Esophagus squamous epithelium (tissue), 5 donors: ENCODE measurements at regions not wholly inside any gene's neighbourhood (a gene's known extent, or its start where the extent isn't known, plus 50 kb on each side); places are given as distances from the start of the nearest gene placed in this dataset.

Source experiments
- DNase-seq: peaks from one replicate; lab custom pipeline; 2025; lab: John Stamatoyannopoulos, UW
- H3K27ac ChIP-seq, 4 donors: fragments of 200-600 bp; sonication (generic); one replicate each; pipeline ENCODE4 v1.5.1; 2016 to 2019; ENCODE audit warnings: mild to moderate bottlenecking in 1 of 4
- H3K27me3 ChIP-seq, 4 donors: fragments of 200-600 bp; sonication (generic); 1 replicate in 3 of 4; 2 replicates in 1 of 4; pipeline versions ENCODE4 v1.5.1 to v1.6.0; 2017 to 2021; ENCODE audit warnings: antibody characterized with exemption in 1 of 4
- H3K36me3 ChIP-seq, 3 donors: fragments of 200-600 bp; sonication (generic); one replicate each; pipeline ENCODE4 v1.5.1; 2016 to 2019
- H3K4me1 ChIP-seq, 3 donors: fragments of 200-600 bp; sonication (generic); one replicate each; pipeline ENCODE4 v1.5.1; 2017 to 2019
- H3K4me3 ChIP-seq, 4 donors: fragments of 200-600 bp; sonication (generic); 1 replicate in 3 of 4; 2 replicates in 1 of 4; pipeline ENCODE4 v1.5.1; 2016 to 2019; ENCODE audit warnings: mild to moderate bottlenecking in 2 of 4, moderate library complexity in 1 of 4
- H3K9me3 ChIP-seq, 3 donors: fragments of 200-600 bp; sonication (generic); one replicate each; pipeline ENCODE4 v1.5.1; 2016 to 2019
- POLR2A ChIP-seq, 4 donors: fragments of 450-650 bp; IDR thresholded peaks; one replicate each; pipeline ENCODE4 v1.6.1; 2017; ENCODE audit warnings: antibody characterized with exemption in 4 of 4, mild to moderate bottlenecking in 4 of 4, moderate library complexity in 3 of 4
- WGBS, 2 donors: methylation state at CpG; one replicate each; pipeline ENCODE4 v1.1.5; 2018; 5-methylcytosine and 5-hydroxymethylcytosine counted together
- intact Hi-C: fragments of 100-400 bp; cut with DNase I; formaldehyde crosslinking; loops from one replicate; pipeline ENCODE4 v1.15.0; 2022
- TF ChIP-seq, protein P1 (sequence below), 6 experiments: fragments of 450-650 bp in 4 of 6; fragments of 200-600 bp in 2 of 6; sonication (generic) in 2 of 6; IDR thresholded peaks; one replicate each; pipeline ENCODE4 v1.5.1; 2016 to 2019; ENCODE audit warnings: antibody characterized with exemption in 6 of 6, mild to moderate bottlenecking in 4 of 6, moderate library complexity in 4 of 6
- donor health status: DM: yes; HTN: yes; CAD: no.

DNA sequence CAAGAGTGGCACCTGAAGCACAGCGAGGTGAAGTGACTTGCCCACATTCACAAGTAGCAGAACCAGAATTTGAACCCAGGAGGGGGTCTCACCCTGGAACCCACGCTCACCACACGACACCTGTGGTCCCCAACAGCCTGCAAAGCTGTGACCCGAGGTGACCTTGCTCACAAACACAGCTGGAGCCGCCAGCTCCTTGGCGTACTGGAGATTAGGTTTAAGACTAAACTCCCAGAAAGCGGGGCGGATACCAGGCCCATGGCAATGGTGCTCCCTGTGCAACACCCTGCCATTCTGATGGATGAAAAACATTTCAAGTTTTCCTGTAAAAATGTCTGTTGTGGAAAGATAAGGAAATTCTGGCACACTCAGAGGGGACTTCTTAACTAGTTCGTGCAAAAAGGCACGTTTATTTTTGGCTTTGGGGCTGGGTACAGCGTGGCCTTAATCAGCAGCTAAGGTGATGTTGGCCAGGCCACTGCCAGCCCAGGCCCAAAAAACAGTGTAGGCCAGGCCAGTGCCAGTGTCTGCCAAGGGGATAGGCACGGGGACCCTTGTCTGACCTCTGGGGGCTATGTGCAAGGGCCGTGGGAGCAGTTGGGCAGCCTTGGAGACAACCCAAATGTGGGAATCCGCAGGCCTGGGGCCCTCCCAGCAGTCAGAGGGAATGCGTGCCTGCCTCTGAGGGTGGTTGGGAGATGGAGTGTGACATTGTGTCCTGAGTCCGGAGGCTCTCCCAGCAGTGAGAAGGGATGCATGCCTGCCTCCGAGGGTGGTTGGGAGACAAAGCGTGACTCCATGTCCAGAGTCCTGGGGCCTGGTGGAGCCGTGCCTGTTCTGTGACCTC lies 185.0 kb upstream of the HS6ST1 start:
- Histone ChIP-seq H3K9me3 (no peaks in the 10 kb centered on the region), H3K27ac (no peak overlapping the region), H3K27me3 (peaks cover 0 to 19% (median 0%) of the 10 kb centered on the region in 4 donors), H3K4me1 (peaks cover 0 to 23% (median 0%) of the 10 kb centered on the region in 3 donors), H3K4me3 (no peak overlapping the region), H3K36me3 (no peaks in the 10 kb centered on the region)
- TF ChIP-seq, protein P1, sequence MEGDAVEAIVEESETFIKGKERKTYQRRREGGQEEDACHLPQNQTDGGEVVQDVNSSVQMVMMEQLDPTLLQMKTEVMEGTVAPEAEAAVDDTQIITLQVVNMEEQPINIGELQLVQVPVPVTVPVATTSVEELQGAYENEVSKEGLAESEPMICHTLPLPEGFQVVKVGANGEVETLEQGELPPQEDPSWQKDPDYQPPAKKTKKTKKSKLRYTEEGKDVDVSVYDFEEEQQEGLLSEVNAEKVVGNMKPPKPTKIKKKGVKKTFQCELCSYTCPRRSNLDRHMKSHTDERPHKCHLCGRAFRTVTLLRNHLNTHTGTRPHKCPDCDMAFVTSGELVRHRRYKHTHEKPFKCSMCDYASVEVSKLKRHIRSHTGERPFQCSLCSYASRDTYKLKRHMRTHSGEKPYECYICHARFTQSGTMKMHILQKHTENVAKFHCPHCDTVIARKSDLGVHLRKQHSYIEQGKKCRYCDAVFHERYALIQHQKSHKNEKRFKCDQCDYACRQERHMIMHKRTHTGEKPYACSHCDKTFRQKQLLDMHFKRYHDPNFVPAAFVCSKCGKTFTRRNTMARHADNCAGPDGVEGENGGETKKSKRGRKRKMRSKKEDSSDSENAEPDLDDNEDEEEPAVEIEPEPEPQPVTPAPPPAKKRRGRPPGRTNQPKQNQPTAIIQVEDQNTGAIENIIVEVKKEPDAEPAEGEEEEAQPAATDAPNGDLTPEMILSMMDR (IDR thresholded peaks at IDR 0.05): no peak
- TF ChIP-seq POLR2A (IDR thresholded peaks at IDR 0.05): no peak
- WGBS, 2 donors: 74 to 83% methylated on average over 11 of the region's 19 CpGs
- DNase-seq: no peak
- intact Hi-C loops: no loop called here

DNA sequence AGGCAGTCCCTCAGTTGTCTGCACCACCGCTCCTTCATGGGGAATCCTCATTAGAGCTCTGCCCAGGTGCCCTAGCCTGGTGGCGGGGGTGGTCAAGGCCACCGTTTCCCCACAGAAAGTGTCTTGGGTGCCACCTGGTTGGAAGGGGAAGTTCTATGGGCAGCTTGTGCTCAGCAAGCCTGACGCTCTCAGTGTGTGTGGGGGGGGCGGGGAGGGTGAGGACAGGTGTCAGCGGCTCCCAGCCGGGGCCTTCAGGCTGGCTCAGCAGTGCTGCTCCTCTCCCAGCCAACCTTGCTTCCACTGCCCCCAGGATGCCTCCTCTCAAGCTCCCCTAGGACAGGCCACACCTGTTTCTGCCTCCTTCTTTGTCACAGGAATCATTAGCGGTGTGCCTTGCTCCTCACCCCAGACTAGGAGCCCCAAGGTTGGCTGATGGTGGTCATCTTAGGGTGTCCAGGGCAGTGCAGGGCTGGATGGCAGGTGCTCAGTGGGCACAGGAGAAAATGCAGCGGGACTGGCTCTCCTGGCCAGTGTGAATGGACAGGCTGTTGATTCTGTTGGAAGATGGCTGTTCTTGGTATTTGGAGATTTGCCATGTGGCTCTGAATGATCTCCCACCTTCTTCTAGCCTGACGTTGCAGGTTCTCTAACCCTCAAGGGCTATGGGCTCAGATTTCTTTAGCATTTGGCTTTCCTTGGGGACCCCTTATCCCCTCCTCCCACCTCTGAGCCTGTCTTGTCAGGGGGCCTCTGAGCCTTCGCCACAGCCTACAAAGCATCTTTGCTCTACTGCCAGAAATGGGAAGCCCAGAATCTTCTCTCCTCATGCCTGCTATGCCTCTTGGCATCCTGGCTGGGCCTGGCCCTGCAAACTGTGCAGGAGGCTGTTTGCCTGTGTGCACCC lies 185.8 kb upstream of the HS6ST1 start:
- Histone ChIP-seq H3K9me3 (no peaks in the 10 kb centered on the region), H3K4me3 (no peak overlapping the region), H3K4me1 (peaks cover 0 to 23% (median 0%) of the 10 kb centered on the region in 3 donors), H3K27me3 (peaks cover 0 to 15% (median 0%) of the 10 kb centered on the region in 4 donors), H3K27ac (no peak overlapping the region), H3K36me3 (no peaks in the 10 kb centered on the region)
- 83 to 88% methylated on average over 1 to 3 of the region's 11 CpGs for WGBS, 2 donors
- TF ChIP-seq, protein P1 (IDR thresholded peaks at IDR 0.05): no peak
- TF ChIP-seq POLR2A (IDR thresholded peaks at IDR 0.05): no peak
- no peak for DNase-seq
- intact Hi-C loops: no loop called here

- no peak overlapping the region for H3K4me3 ChIP-seq
- TF ChIP-seq, protein P1 (IDR thresholded peaks at IDR 0.05): no peak
- no peaks in the 10 kb centered on the region for H3K9me3 ChIP-seq
- intact Hi-C loops: no loop called here
- peaks cover 0 to 15% (median 0%) of the 10 kb centered on the region in 4 donors for H3K27me3 ChIP-seq
- H3K27ac ChIP-seq: no peak overlapping the region
- DNase-seq: no peak
- WGBS, 2 donors: 33 to 80% methylated on average over 1 to 2 of the region's 6 CpGs
- H3K36me3 ChIP-seq: no peaks in the 10 kb centered on the region
- peaks cover 0 to 23% (median 0%) of the 10 kb centered on the region in 3 donors for H3K4me1 ChIP-seq
These were observed 186.5 kb upstream of the HS6ST1 start for GRCh38 chr2:128505150-128505490.

DNA sequence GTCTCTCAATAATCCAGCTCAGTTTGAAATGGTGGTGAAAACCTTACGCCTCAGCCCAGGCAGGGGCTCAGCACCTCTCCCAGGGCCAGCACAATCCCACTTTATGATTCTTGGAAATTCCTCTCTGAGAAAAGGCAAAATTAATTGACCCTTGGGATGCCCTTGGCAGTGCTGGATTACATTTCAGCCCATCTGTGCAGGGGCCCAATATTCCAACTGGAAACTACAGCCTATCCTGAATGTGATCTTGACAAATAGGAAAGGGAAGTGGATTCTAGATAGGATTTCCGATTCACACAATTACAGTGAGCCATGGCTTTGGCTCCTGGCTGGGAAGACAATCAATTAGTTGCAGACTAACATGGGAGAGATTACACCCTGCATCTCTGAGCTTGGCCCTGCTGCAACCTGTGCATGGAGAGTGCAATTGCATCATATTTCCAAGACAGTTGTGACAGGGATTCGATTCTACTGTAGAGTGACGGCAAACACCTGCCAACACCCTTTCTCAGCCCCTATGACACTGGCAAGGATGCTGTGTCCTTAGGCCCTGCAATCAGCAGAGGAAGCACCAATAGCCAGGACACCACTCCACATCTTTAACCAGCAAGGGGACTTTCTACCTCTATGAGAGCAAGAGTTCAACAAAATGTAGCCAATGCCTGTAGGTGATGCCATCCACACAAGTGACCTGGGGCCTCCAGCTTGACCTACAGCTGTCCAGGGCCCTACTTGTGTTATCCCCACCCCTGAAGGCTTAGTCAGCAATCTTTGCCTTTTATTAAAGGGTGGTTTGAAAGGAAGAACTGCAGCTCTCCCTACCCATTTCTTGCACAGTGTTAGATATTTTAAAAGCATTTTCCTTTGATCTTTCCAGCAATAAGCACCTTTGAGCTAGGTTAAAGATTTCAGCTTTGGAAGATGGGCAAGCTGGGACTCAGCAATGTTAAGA lies 187.2 kb upstream of the HS6ST1 start:
- no peaks in the 10 kb centered on the region for H3K9me3 ChIP-seq
- TF ChIP-seq, protein P1 (IDR thresholded peaks at IDR 0.05): no peak
- no peak for TF ChIP-seq POLR2A (IDR thresholded peaks at IDR 0.05)
- 35 to 100% methylated on average over 1 to 3 of the region's 4 CpGs for WGBS, 2 donors
- H3K4me1 ChIP-seq: peaks cover 0 to 28% (median 0%) of the 10 kb centered on the region in 3 donors
- peaks cover 0 to 15% (median 0%) of the 10 kb centered on the region in 4 donors for H3K27me3 ChIP-seq
- intact Hi-C loops: no loop called here
- H3K27ac ChIP-seq: no peak overlapping the region
- no peak for DNase-seq
- H3K4me3 ChIP-seq: no peak overlapping the region
- no peaks in the 10 kb centered on the region for H3K36me3 ChIP-seq
